ENCODE measurements at regions not wholly inside any gene's neighbourhood (a gene's known extent, or its start where the extent isn't known, plus 50 kb on each side); places are given as distances from the start of the nearest gene placed in this dataset.

- Mint-ChIP-seq H3K4me1 (peaks cover 5% of the 10 kb centered on the region), H3K36me3 (no peaks in the 10 kb centered on the region), H3K27ac (no peak overlapping the region), H3K27me3 (ENCODE audit: insufficient read depth, low read depth) (peaks cover 2% of the 10 kb centered on the region), H3K4me3 (no peak overlapping the region), H3K9me3 (peaks cover 2% of the 10 kb centered on the region)
- DNase-seq (ENCODE audit: low spot score) = no peak
- Histone ChIP-seq H4K20me1 (ENCODE audit: low read depth) (no peaks in the 10 kb centered on the region), H3K36me3 (no peaks in the 10 kb centered on the region), H3K4me2 (no peak overlapping the region), H3K9me3 (ENCODE audit: low read depth) (no peaks in the 10 kb centered on the region), H3K4me3 (no peak overlapping the region), H3K79me2 (ENCODE audit: low read depth) (no peaks in the 10 kb centered on the region), H3K4me1 (no peaks in the 10 kb centered on the region), H3K27me3 (no peaks in the 10 kb centered on the region), H3K27ac (no peak overlapping the region), H3K9ac (no peak overlapping the region), H2AFZ (replicated peaks) (no peak overlapping the region), H3F3A (ENCODE audit: low read depth) (no peaks in the 10 kb centered on the region)
- no peak for TF ChIP-seq EZH2phosphoT487 (IDR thresholded peaks at IDR 0.05)
- no peak for TF ChIP-seq EZH2 (IDR thresholded peaks at IDR 0.05)
- TF ChIP-seq CTCF (IDR thresholded peaks at IDR 0.05) = no peak
Observed at GRCh38 chr13:100838387-100838786, 163.8 kb upstream of the TMTC4 start.

- Mint-ChIP-seq H3K9me3 (peaks cover 2% of the 10 kb centered on the region), H3K4me3 (no peak overlapping the region), H3K27me3 (ENCODE audit: insufficient read depth, low read depth) (peaks cover 2% of the 10 kb centered on the region), H3K4me1 (peaks cover 5% of the 10 kb centered on the region), H3K36me3 (no peaks in the 10 kb centered on the region), H3K27ac (no peak overlapping the region)
- DNase-seq (ENCODE audit: low spot score) = no peak
- Histone ChIP-seq H3K79me2 (ENCODE audit: low read depth) (no peaks in the 10 kb centered on the region), H3K4me1 (no peaks in the 10 kb centered on the region), H3F3A (ENCODE audit: low read depth) (no peaks in the 10 kb centered on the region), H3K27ac (no peak overlapping the region), H3K27me3 (no peaks in the 10 kb centered on the region), H4K20me1 (ENCODE audit: low read depth) (no peaks in the 10 kb centered on the region), H3K9me3 (ENCODE audit: low read depth) (no peaks in the 10 kb centered on the region), H3K36me3 (no peaks in the 10 kb centered on the region), H3K9ac (no peak overlapping the region), H3K4me2 (no peak overlapping the region), H2AFZ (replicated peaks) (no peak overlapping the region), H3K4me3 (no peak overlapping the region)
- no peak for TF ChIP-seq CTCF (IDR thresholded peaks at IDR 0.05)
- TF ChIP-seq EZH2phosphoT487 (IDR thresholded peaks at IDR 0.05) = no peak
- no peak for TF ChIP-seq EZH2 (IDR thresholded peaks at IDR 0.05)
Observed at GRCh38 chr13:100837631-100838030, 163.0 kb upstream of the TMTC4 start.

GRCh38 chr13:100836711-100837110, 162.1 kb upstream of the TMTC4 start:
- no peak overlapping the region for H3K27ac Mint-ChIP-seq
- Histone ChIP-seq H3K9ac (no peak overlapping the region), H3F3A (ENCODE audit: low read depth) (no peaks in the 10 kb centered on the region), H3K27ac (no peak overlapping the region), H2AFZ (replicated peaks) (no peak overlapping the region), H4K20me1 (ENCODE audit: low read depth) (no peaks in the 10 kb centered on the region), H3K4me1 (no peaks in the 10 kb centered on the region), H3K4me2 (no peak overlapping the region), H3K4me3 (no peak overlapping the region), H3K9me3 (ENCODE audit: low read depth) (no peaks in the 10 kb centered on the region), H3K27me3 (no peaks in the 10 kb centered on the region), H3K79me2 (ENCODE audit: low read depth) (no peaks in the 10 kb centered on the region), H3K36me3 (no peaks in the 10 kb centered on the region)
- H3K4me1 Mint-ChIP-seq = peaks cover 5% of the 10 kb centered on the region
- no peaks in the 10 kb centered on the region for H3K36me3 Mint-ChIP-seq
- peaks cover 3% of the 10 kb centered on the region for H3K27me3 Mint-ChIP-seq (ENCODE audit: insufficient read depth, low read depth)
- peaks cover 2% of the 10 kb centered on the region for H3K9me3 Mint-ChIP-seq
- no peak overlapping the region for H3K4me3 Mint-ChIP-seq
- no peak for DNase-seq (ENCODE audit: low spot score)
- TF ChIP-seq CTCF (IDR thresholded peaks at IDR 0.05) (no peak), EZH2 (IDR thresholded peaks at IDR 0.05) (no peak), EZH2phosphoT487 (IDR thresholded peaks at IDR 0.05) (no peak)
